ENCODE measurements at regions not wholly inside any gene's neighbourhood (a gene's known extent, or its start where the extent isn't known, plus 50 kb on each side); places are given as distances from the start of the nearest gene placed in this dataset.

- TF ChIP-seq, protein P1, sequence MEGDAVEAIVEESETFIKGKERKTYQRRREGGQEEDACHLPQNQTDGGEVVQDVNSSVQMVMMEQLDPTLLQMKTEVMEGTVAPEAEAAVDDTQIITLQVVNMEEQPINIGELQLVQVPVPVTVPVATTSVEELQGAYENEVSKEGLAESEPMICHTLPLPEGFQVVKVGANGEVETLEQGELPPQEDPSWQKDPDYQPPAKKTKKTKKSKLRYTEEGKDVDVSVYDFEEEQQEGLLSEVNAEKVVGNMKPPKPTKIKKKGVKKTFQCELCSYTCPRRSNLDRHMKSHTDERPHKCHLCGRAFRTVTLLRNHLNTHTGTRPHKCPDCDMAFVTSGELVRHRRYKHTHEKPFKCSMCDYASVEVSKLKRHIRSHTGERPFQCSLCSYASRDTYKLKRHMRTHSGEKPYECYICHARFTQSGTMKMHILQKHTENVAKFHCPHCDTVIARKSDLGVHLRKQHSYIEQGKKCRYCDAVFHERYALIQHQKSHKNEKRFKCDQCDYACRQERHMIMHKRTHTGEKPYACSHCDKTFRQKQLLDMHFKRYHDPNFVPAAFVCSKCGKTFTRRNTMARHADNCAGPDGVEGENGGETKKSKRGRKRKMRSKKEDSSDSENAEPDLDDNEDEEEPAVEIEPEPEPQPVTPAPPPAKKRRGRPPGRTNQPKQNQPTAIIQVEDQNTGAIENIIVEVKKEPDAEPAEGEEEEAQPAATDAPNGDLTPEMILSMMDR (IDR thresholded peaks at IDR 0.05; ENCODE audit: extremely low read depth in 1 of 2, insufficient read depth in 1 of 2, low read depth in 1 of 2, low read length in 2 of 2): no peak
- TF ChIP-seq POLR2A (IDR thresholded peaks at IDR 0.05; ENCODE audit: low read depth, low read length) (no peak), EZH2 (IDR thresholded peaks at IDR 0.05; ENCODE audit: borderline replicate concordance, low read depth, low read length, severe bottlenecking) (no peak), MYC (IDR thresholded peaks at IDR 0.05; ENCODE audit: low read depth, low read length) (no peak), MAX (IDR thresholded peaks at IDR 0.05; ENCODE audit: insufficient read depth, insufficient read length) (no peak), GATA2 (IDR thresholded peaks at IDR 0.05; ENCODE audit: insufficient read depth, insufficient read length, low read depth, low read length) (no peak), POLR2AphosphoS5 (IDR thresholded peaks at IDR 0.05; ENCODE audit: insufficient read depth, low read depth, low read length) (no peak), FOS (IDR thresholded peaks at IDR 0.05; ENCODE audit: borderline replicate concordance, insufficient read depth, low read length) (no peak)
These were observed 221.6 kb downstream of the TFAP2A start for GRCh38 chr6:10193321-10193720.
